ENCODE measurements at regions not wholly inside any gene's neighbourhood (a gene's known extent, or its start where the extent isn't known, plus 50 kb on each side); places are given as distances from the start of the nearest gene placed in this dataset.

- no peaks in the 10 kb centered on the region for H3K4me1 ChIP-seq (ENCODE audit: low read depth)
- no peak overlapping the region for H3K4me3 ChIP-seq
- TF ChIP-seq CTCF (IDR thresholded peaks at IDR 0.05; ENCODE audit: low read depth, low read length), result no peak
- H3K36me3 ChIP-seq, result no peaks in the 10 kb centered on the region
- no peaks in the 10 kb centered on the region for H3K9me3 ChIP-seq (ENCODE audit: low read depth)
- no peaks in the 10 kb centered on the region for H3K27me3 ChIP-seq
- no peak overlapping the region for H3K27ac ChIP-seq
- DNase-seq (ENCODE audit: low read depth in 1 of 2, low spot score in 1 of 2), result no peak
These were observed 596.7 kb upstream of the ADAMTS9 start for GRCh38 chr3:65284546-65284945.

- no peak for TF ChIP-seq CTCF (IDR thresholded peaks at IDR 0.05; ENCODE audit: low read depth, low read length)
- H3K36me3 ChIP-seq, result no peaks in the 10 kb centered on the region
- no peaks in the 10 kb centered on the region for H3K9me3 ChIP-seq (ENCODE audit: low read depth)
- no peak for DNase-seq (ENCODE audit: low read depth in 1 of 2, low spot score in 1 of 2)
- no peaks in the 10 kb centered on the region for H3K4me1 ChIP-seq (ENCODE audit: low read depth)
- no peaks in the 10 kb centered on the region for H3K27me3 ChIP-seq
- H3K4me3 ChIP-seq, result no peak overlapping the region
- H3K27ac ChIP-seq, result no peak overlapping the region
These were observed 591.5 kb upstream of the ADAMTS9 start for GRCh38 chr3:65279225-65279782.

GRCh38 chr3:65277798-65278197, 590.0 kb upstream of the ADAMTS9 start:
- Histone ChIP-seq H3K27me3 (no peaks in the 10 kb centered on the region), H3K9me3 (ENCODE audit: low read depth) (no peaks in the 10 kb centered on the region), H3K36me3 (no peaks in the 10 kb centered on the region), H3K4me1 (ENCODE audit: low read depth) (no peaks in the 10 kb centered on the region), H3K4me3 (no peak overlapping the region), H3K27ac (no peak overlapping the region)
- TF ChIP-seq CTCF (IDR thresholded peaks at IDR 0.05; ENCODE audit: low read depth, low read length), result no peak
- peak in 1 of 2 donors; percentile 28 for DNase-seq (ENCODE audit: low read depth in 1 of 2, low spot score in 1 of 2)

GRCh38 chr3:65276551-65276950, 588.8 kb upstream of the ADAMTS9 start:
- Histone ChIP-seq H3K36me3 (no peaks in the 10 kb centered on the region), H3K4me3 (no peak overlapping the region), H3K4me1 (ENCODE audit: low read depth) (no peaks in the 10 kb centered on the region), H3K27me3 (no peaks in the 10 kb centered on the region), H3K9me3 (ENCODE audit: low read depth) (no peaks in the 10 kb centered on the region), H3K27ac (no peak overlapping the region)
- no peak for DNase-seq (ENCODE audit: low read depth in 1 of 2, low spot score in 1 of 2)
- TF ChIP-seq CTCF (IDR thresholded peaks at IDR 0.05; ENCODE audit: low read depth, low read length), result no peak

- peak in 1 of 2 donors; percentile 5 for DNase-seq (ENCODE audit: low read depth in 1 of 2, low spot score in 1 of 2)
- Histone ChIP-seq H3K4me1 (ENCODE audit: low read depth) (no peaks in the 10 kb centered on the region), H3K27ac (no peak overlapping the region), H3K36me3 (no peaks in the 10 kb centered on the region), H3K27me3 (no peaks in the 10 kb centered on the region), H3K9me3 (ENCODE audit: low read depth) (no peaks in the 10 kb centered on the region), H3K4me3 (no peak overlapping the region)
- TF ChIP-seq CTCF (IDR thresholded peaks at IDR 0.05; ENCODE audit: low read depth, low read length), result no peak
These were observed 580.6 kb upstream of the ADAMTS9 start for GRCh38 chr3:65268426-65268825.
